Esophagus squamous epithelium (tissue), 4 donors: ENCODE measurements at regions not wholly inside any gene's neighbourhood (a gene's known extent, or its start where the extent isn't known, plus 50 kb on each side); places are given as distances from the start of the nearest gene placed in this dataset.

Experiments
- POLR2A ChIP-seq, 4 donors: fragments of 450-650 bp; IDR thresholded peaks; one replicate each; pipeline ENCODE4 v1.6.1; 2017; ENCODE audit warnings: antibody characterized with exemption in 4 of 4, mild to moderate bottlenecking in 4 of 4, moderate library complexity in 3 of 4
- TF ChIP-seq, protein P1 (sequence below), 6 experiments: fragments of 450-650 bp in 4 of 6; fragments of 200-600 bp in 2 of 6; sonication (generic) in 2 of 6; IDR thresholded peaks; one replicate each; pipeline ENCODE4 v1.5.1; 2016 to 2019; ENCODE audit warnings: antibody characterized with exemption in 6 of 6, mild to moderate bottlenecking in 4 of 6, moderate library complexity in 4 of 6

GRCh38 chr12:87234898-87235297 is 794.3 kb downstream of the C12orf50 start:
- TF ChIP-seq, protein P1, sequence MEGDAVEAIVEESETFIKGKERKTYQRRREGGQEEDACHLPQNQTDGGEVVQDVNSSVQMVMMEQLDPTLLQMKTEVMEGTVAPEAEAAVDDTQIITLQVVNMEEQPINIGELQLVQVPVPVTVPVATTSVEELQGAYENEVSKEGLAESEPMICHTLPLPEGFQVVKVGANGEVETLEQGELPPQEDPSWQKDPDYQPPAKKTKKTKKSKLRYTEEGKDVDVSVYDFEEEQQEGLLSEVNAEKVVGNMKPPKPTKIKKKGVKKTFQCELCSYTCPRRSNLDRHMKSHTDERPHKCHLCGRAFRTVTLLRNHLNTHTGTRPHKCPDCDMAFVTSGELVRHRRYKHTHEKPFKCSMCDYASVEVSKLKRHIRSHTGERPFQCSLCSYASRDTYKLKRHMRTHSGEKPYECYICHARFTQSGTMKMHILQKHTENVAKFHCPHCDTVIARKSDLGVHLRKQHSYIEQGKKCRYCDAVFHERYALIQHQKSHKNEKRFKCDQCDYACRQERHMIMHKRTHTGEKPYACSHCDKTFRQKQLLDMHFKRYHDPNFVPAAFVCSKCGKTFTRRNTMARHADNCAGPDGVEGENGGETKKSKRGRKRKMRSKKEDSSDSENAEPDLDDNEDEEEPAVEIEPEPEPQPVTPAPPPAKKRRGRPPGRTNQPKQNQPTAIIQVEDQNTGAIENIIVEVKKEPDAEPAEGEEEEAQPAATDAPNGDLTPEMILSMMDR (IDR thresholded peaks at IDR 0.05), result no peak
- no peak for TF ChIP-seq POLR2A (IDR thresholded peaks at IDR 0.05)
